H9 (cell line): ENCODE measurements at regions not wholly inside any gene's neighbourhood (a gene's known extent, or its start where the extent isn't known, plus 50 kb on each side); places are given as distances from the start of the nearest gene placed in this dataset.

ENCODE experiments used
- DNase-seq: peaks from one replicate; pipeline ENCODE4 v3.0.0-alpha.2; 2017
- H2AFZ ChIP-seq: one replicate; pipeline ENCODE4 v1.6.1; 2013; ENCODE audit warnings: mild to moderate bottlenecking, low read length, control low read depth, moderate library complexity
- H2AK5ac ChIP-seq: 2 replicates; pipeline ENCODE4 v1.6.1; 2013; ENCODE audit warnings: low read length, control low read depth, mixed read lengths; ENCODE audit not compliant: insufficient read length
- H2BK120ac ChIP-seq: one replicate; pipeline ENCODE4 v1.6.1; 2013; ENCODE audit warnings: low read depth, mild to moderate bottlenecking, low read length, control low read depth, inconsistent platforms; ENCODE audit not compliant: poor library complexity, severe bottlenecking
- H2BK12ac ChIP-seq: 2 replicates; pipeline ENCODE4 v1.6.1; 2013; ENCODE audit warnings: low read length, control low read depth, mixed read lengths, low read depth; ENCODE audit not compliant: insufficient read length
- H2BK15ac ChIP-seq: 2 replicates; pipeline ENCODE4 v1.6.1; 2013; ENCODE audit warnings: low read depth, low read length, control low read depth
- H2BK20ac ChIP-seq: one replicate; pipeline ENCODE4 v1.6.1; 2013; ENCODE audit warnings: low read depth, mild to moderate bottlenecking, low read length, control low read depth, inconsistent platforms; ENCODE audit not compliant: poor library complexity, severe bottlenecking
- H2BK5ac ChIP-seq: 2 replicates; pipeline ENCODE4 v1.6.1; 2013; ENCODE audit warnings: low read length, control low read depth, mixed read lengths; ENCODE audit not compliant: insufficient read length
- H3K14ac ChIP-seq: 2 replicates; pipeline ENCODE4 v1.6.1; 2013; ENCODE audit warnings: low read length, control low read depth; ENCODE audit not compliant: insufficient read depth
- H3K18ac ChIP-seq: 2 replicates; pipeline ENCODE4 v1.6.1; 2013; ENCODE audit warnings: low read depth, mild to moderate bottlenecking, mixed read lengths, low read length, control low read depth; ENCODE audit not compliant: insufficient read length
- H3K23ac ChIP-seq: 2 replicates; pipeline ENCODE4 v1.6.1; 2013; ENCODE audit warnings: low read length, control low read depth, mixed read lengths, low read depth; ENCODE audit not compliant: insufficient read length
- H3K23me2 ChIP-seq: 2 replicates; pipeline ENCODE4 v1.6.1; 2013; ENCODE audit warnings: low read depth, mild to moderate bottlenecking, mixed read lengths, low read length, control low read depth; ENCODE audit not compliant: insufficient read length, poor library complexity, severe bottlenecking
- H3K27ac ChIP-seq: 2 replicates; pipeline ENCODE4 v1.5.1; 2013; ENCODE audit warnings: low read length, control low read depth, mixed read lengths, low read depth; ENCODE audit not compliant: insufficient read length
- H3K27me3 ChIP-seq: 2 replicates; pipeline ENCODE4 v1.6.1; 2013; ENCODE audit warnings: low read length, control low read depth, inconsistent platforms; ENCODE audit not compliant: insufficient read depth
- H3K4ac ChIP-seq: 2 replicates; pipeline ENCODE4 v1.6.1; 2013; ENCODE audit warnings: low read depth, mild to moderate bottlenecking, control low read depth, inconsistent platforms, low read length, moderate library complexity
- H3K4me1 ChIP-seq: 2 replicates; pipeline ENCODE4 v1.6.1; 2013; ENCODE audit warnings: low read length, control low read depth, inconsistent platforms; ENCODE audit not compliant: insufficient read depth
- H3K4me2 ChIP-seq: 2 replicates; pipeline ENCODE4 v1.6.1; 2013; ENCODE audit warnings: low read length, control low read depth, mixed read lengths; ENCODE audit not compliant: insufficient read length, insufficient read depth
- H3K56ac ChIP-seq: 2 replicates; pipeline ENCODE4 v1.6.1; 2013; ENCODE audit warnings: low read depth, mild to moderate bottlenecking, mixed read lengths, low read length, control low read depth; ENCODE audit not compliant: insufficient read length
- H3K79me1 ChIP-seq: 2 replicates; pipeline ENCODE4 v1.6.1; 2013; ENCODE audit warnings: low read depth, mild to moderate bottlenecking, moderate library complexity, low read length, control low read depth, inconsistent platforms; ENCODE audit not compliant: insufficient read depth, poor library complexity, severe bottlenecking
- H3K79me2 ChIP-seq: 2 replicates; pipeline ENCODE4 v1.6.1; 2013; ENCODE audit warnings: low read length, control low read depth, inconsistent platforms; ENCODE audit not compliant: insufficient read depth
- H3K9ac ChIP-seq: 2 replicates; pipeline ENCODE4 v1.6.1; 2013; ENCODE audit warnings: low read length, control low read depth, mixed read lengths; ENCODE audit not compliant: insufficient read length; ENCODE audit errors: extremely low read depth
- H3K9me3 ChIP-seq: one replicate; pipeline ENCODE4 v1.6.1; 2013; ENCODE audit warnings: low read depth, low read length, inconsistent platforms; ENCODE audit not compliant: control insufficient read depth
- H3T11ph ChIP-seq: one replicate; pipeline ENCODE4 v1.6.1; 2013; ENCODE audit warnings: mild to moderate bottlenecking, low read length, control low read depth, inconsistent platforms
- H4K20me1 ChIP-seq: one replicate; pipeline ENCODE4 v1.6.1; 2013; ENCODE audit not compliant: control insufficient read depth, insufficient read length, insufficient read depth
- H4K5ac ChIP-seq: 2 replicates; pipeline ENCODE4 v1.6.1; 2013; ENCODE audit warnings: low read depth, mild to moderate bottlenecking, mixed read lengths, low read length, control low read depth; ENCODE audit not compliant: insufficient read length
- H4K8ac ChIP-seq: replicated peaks from 2 replicates; pipeline ENCODE4 v1.6.1; 2013; ENCODE audit warnings: low read length, control low read depth, mixed read lengths, low read depth; ENCODE audit not compliant: insufficient read length
- H4K91ac ChIP-seq: 2 replicates; pipeline ENCODE4 v1.6.1; 2013; ENCODE audit warnings: low read depth, mild to moderate bottlenecking, moderate library complexity, mixed read lengths, low read length, control low read depth; ENCODE audit not compliant: insufficient read length
- H3K27ac Mint-ChIP-seq, 3 experiments: 2 replicates in 2 of 3; 3 replicates in 1 of 3; pipeline ENCODE4 v1.8.0; 2020 to 2021; ENCODE audit warnings: mixed read lengths in 3 of 3, mild to moderate bottlenecking in 1 of 3, moderate library complexity in 1 of 3
- H3K27me3 Mint-ChIP-seq: 2 replicates; pipeline ENCODE4 v1.8.0; 2021; ENCODE audit warnings: low read depth, mild to moderate bottlenecking, moderate library complexity, mixed read lengths
- H3K36me3 Mint-ChIP-seq, 3 experiments: 2 replicates in 2 of 3; 3 replicates in 1 of 3; pipeline ENCODE4 v1.8.0; 2020 to 2021; ENCODE audit warnings: low read depth in 3 of 3, mixed read lengths in 3 of 3; ENCODE audit not compliant: insufficient read depth in 1 of 3
- H3K4me1 Mint-ChIP-seq, 2 experiments: 2 replicates each; pipeline ENCODE4 v1.8.0; 2020; ENCODE audit warnings: mixed read lengths in 2 of 2
- H3K4me3 Mint-ChIP-seq, 2 experiments: 2 replicates in 1 of 2; 3 replicates in 1 of 2; pipeline ENCODE4 v1.8.0; 2020 to 2021; ENCODE audit warnings: mild to moderate bottlenecking in 2 of 2, mixed read lengths in 2 of 2, moderate library complexity in 1 of 2
- H3K9me3 Mint-ChIP-seq, 2 experiments: 2 replicates in 1 of 2; 3 replicates in 1 of 2; pipeline ENCODE4 v1.8.0; 2020; ENCODE audit warnings: mild to moderate bottlenecking in 2 of 2, mixed read lengths in 2 of 2, moderate library complexity in 1 of 2
- WGBS: extraction: QIAGEN DNeasy Blood & Tissue Kit; methylation state at CpG from one replicate; pipeline ENCODE4 v1.1.7; 2013; ENCODE audit warnings: missing lambda C conversion rate, low lambda C conversion rate, mixed read lengths; ENCODE audit not compliant: insufficient read length; ENCODE audit errors: extremely low coverage; 5-methylcytosine and 5-hydroxymethylcytosine counted together
- TF ChIP-seq, protein P1 (sequence below): fragments of 200-600 bp; sonication (generic); conservative IDR thresholded peaks from 3 replicates; pipeline ENCODE4 v1.8.0; 2021; ENCODE audit warnings: antibody characterized with exemption, mild to moderate bottlenecking

DNA sequence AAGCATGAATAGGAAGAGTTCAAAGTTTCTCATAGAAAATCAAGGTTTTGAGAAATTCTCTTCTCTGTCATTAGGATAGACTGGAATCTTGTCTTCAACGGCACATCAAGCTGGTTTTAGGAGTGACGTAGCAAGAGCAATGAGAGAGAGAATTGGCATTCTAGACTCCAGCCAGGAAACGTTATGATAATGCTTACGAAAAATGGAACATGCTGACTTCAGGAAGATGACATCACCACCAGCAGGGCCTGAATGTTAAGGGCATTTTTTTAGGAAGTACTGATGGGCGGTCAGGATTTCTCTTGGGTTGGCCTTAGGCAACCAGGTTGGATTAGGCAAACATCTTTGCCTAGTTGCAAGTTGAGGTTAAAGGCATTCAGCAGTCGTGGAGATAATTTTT is 213.2 kb upstream of the CTBP2 start:
- H3K27ac ChIP-seq = no peak overlapping the region
- Mint-ChIP-seq H3K9me3 (no peaks in the 10 kb centered on the region; a peak in 1 of 5 replicates), H3K27ac (no peak overlapping the region), H3K4me3 (no peak overlapping the region), H3K4me1 (peaks cover 5 to 9% of the 10 kb centered on the region in 2 experiments; a peak in 3 of 4 replicates), H3K36me3 (no peaks in the 10 kb centered on the region; a peak in 1 of 7 replicates), H3K27me3 (peaks cover 17% of the 10 kb centered on the region)
- no peak overlapping the region for H3K23ac ChIP-seq
- no peak overlapping the region for H2BK15ac ChIP-seq
- H3T11ph ChIP-seq = no peak overlapping the region
- no peak overlapping the region for H4K8ac ChIP-seq
- H3K4me2 ChIP-seq = no peak overlapping the region
- no peak overlapping the region for H2BK120ac ChIP-seq
- H3K27me3 ChIP-seq = no peaks in the 10 kb centered on the region
- H3K9ac ChIP-seq = no peak overlapping the region
- no peaks in the 10 kb centered on the region for H3K23me2 ChIP-seq
- H3K4ac ChIP-seq = no peak overlapping the region
- no peak overlapping the region for H2BK12ac ChIP-seq
- TF ChIP-seq, protein P1, sequence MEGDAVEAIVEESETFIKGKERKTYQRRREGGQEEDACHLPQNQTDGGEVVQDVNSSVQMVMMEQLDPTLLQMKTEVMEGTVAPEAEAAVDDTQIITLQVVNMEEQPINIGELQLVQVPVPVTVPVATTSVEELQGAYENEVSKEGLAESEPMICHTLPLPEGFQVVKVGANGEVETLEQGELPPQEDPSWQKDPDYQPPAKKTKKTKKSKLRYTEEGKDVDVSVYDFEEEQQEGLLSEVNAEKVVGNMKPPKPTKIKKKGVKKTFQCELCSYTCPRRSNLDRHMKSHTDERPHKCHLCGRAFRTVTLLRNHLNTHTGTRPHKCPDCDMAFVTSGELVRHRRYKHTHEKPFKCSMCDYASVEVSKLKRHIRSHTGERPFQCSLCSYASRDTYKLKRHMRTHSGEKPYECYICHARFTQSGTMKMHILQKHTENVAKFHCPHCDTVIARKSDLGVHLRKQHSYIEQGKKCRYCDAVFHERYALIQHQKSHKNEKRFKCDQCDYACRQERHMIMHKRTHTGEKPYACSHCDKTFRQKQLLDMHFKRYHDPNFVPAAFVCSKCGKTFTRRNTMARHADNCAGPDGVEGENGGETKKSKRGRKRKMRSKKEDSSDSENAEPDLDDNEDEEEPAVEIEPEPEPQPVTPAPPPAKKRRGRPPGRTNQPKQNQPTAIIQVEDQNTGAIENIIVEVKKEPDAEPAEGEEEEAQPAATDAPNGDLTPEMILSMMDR = no peak
- no peak overlapping the region for H3K18ac ChIP-seq
- DNase-seq = no peak
- no peaks in the 10 kb centered on the region for H3K4me1 ChIP-seq
- no peaks in the 10 kb centered on the region for H4K20me1 ChIP-seq
- H3K9me3 ChIP-seq = no peaks in the 10 kb centered on the region
- no peaks in the 10 kb centered on the region for H3K79me1 ChIP-seq
- H3K79me2 ChIP-seq = no peaks in the 10 kb centered on the region
- H2BK20ac ChIP-seq = no peak overlapping the region
- no peak overlapping the region for H3K56ac ChIP-seq
- H2AK5ac ChIP-seq = no peak overlapping the region
- H2AFZ ChIP-seq = no peak overlapping the region
- H3K14ac ChIP-seq = no peak overlapping the region
- H2BK5ac ChIP-seq = no peak overlapping the region
- H4K91ac ChIP-seq = no peak overlapping the region
- no CpG with 5 or more reads among the region's 6 CpGs for WGBS
- H4K5ac ChIP-seq = no peak overlapping the region
